ENCODE measurements at regions not wholly inside any gene's neighbourhood (a gene's known extent, or its start where the extent isn't known, plus 50 kb on each side); places are given as distances from the start of the nearest gene placed in this dataset.

DNA sequence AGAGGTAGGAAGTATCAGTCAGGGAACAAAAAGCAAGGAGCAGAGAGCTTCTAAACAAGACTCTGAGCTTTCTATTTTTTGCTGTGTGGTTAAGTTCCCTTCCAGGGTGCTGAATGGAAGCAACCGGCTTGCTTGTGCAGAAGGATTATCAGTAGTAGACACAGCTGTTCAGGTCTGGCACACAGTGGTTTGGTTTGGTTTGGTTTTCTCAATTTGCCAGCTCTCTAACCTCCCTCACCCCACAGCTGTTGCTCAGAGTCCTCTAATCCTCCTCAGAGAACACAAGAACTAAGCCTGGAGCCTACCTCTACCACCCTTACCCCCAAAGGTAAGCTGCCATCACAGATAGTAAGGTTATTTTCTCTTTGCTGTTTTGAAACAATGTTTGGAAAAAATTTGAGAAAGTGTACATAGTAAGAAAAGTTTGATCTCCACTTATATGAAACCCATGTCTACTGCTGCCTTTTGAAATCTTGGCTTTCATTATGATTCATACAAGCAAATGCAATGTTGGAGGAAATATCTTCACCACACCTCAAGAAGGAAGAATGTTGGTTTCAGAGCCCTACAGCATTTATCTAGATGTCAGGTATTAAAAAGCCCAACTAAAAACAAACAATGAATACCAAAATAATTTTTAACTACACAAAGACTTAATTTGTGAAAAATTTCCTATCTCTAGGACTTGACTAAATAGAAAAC is 255.3 kb downstream of the NR4A2 start:
- no peak for FAIRE-seq
- no peak for TF ChIP-seq POU5F1 (IDR thresholded peaks at IDR 0.05; ENCODE audit: low read depth, low read length)
- TF ChIP-seq CREB1 (IDR thresholded peaks at IDR 0.05) = no peak
- no peak for TF ChIP-seq SRF (IDR thresholded peaks at IDR 0.05; ENCODE audit: low read depth, low read length)
- no peak for TF ChIP-seq EP300 (IDR thresholded peaks at IDR 0.05; ENCODE audit: borderline replicate concordance in 1 of 2, low read depth in 2 of 2, low read length in 2 of 2)
- no peak for TF ChIP-seq CTBP2 (IDR thresholded peaks at IDR 0.05; ENCODE audit: borderline replicate concordance, insufficient read depth, insufficient read length, low read length)
- no peak for TF ChIP-seq YY1 (IDR thresholded peaks at IDR 0.05; ENCODE audit: low read depth, low read length)
- no peak for TF ChIP-seq SP4 (IDR thresholded peaks at IDR 0.05; ENCODE audit: low read length)
- TF ChIP-seq, protein P1, sequence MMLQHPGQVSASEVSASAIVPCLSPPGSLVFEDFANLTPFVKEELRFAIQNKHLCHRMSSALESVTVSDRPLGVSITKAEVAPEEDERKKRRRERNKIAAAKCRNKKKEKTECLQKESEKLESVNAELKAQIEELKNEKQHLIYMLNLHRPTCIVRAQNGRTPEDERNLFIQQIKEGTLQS (IDR thresholded peaks at IDR 0.05; ENCODE audit: insufficient read depth, low read depth, low read length) = no peak
- TF ChIP-seq RAD21 (IDR thresholded peaks at IDR 0.05 in 1 of 2, conservative IDR thresholded peaks at IDR 0.05 in 1 of 2; ENCODE audit: low read depth in 2 of 2, low read length in 2 of 2) = no peak
- TF ChIP-seq GABPA (IDR thresholded peaks at IDR 0.05; ENCODE audit: borderline replicate concordance, insufficient read depth, low read length) = no peak
- TF ChIP-seq NANOG (IDR thresholded peaks at IDR 0.05; ENCODE audit: insufficient read depth, low read depth, low read length, poor library complexity, severe bottlenecking) = no peak
- no peak for TF ChIP-seq FOSL1 (IDR thresholded peaks at IDR 0.05; ENCODE audit: insufficient read depth, low read depth, low read length)
- TF ChIP-seq ZNF274 (IDR thresholded peaks at IDR 0.05; ENCODE audit: borderline replicate concordance, extremely low read depth, low read length) = no peak

More for the DNA sequence above, 255.3 kb downstream of the NR4A2 start:
- Histone ChIP-seq H2BK15ac (ENCODE audit: low read length) (no peak overlapping the region), H3K36me3 (ENCODE audit: control insufficient read depth in 2 of 4, insufficient read depth in 4 of 4, low read length in 3 of 4) (no peaks in the 10 kb centered on the region), H4K91ac (replicated peaks; ENCODE audit: insufficient read length, low read length) (no peak overlapping the region), H2BK20ac (ENCODE audit: low read length) (no peak overlapping the region), H3K27ac (ENCODE audit: low read depth, low read length) (no peak overlapping the region), H3K27me3 (replicated peaks in 1 of 4; ENCODE audit: control insufficient read depth in 3 of 4, extremely low read depth in 1 of 4, insufficient read depth in 3 of 4, low read length in 3 of 4) (no peaks in the 10 kb centered on the region), H4K5ac (ENCODE audit: insufficient read length, low read depth, low read length) (no peak overlapping the region), H4K8ac (ENCODE audit: extremely low read depth, insufficient read depth, low read length) (no peak overlapping the region), H3K4me3 (ENCODE audit: extremely low read depth in 1 of 4, insufficient read depth in 2 of 4, low read depth in 3 of 4, low read length in 4 of 4) (no peak overlapping the region), H3K9me3 (ENCODE audit: insufficient read depth in 2 of 2, low read depth in 1 of 2, low read length in 1 of 2) (no peaks in the 10 kb centered on the region), H3K4ac (replicated peaks; ENCODE audit: insufficient read length, low read depth, low read length) (no peak overlapping the region), H3K9ac (replicated peaks in 1 of 4; ENCODE audit: extremely low read depth in 1 of 4, low read depth in 3 of 4, low read length in 3 of 4) (no peak overlapping the region), H3K4me1 (replicated peaks in 1 of 4; ENCODE audit: control insufficient read depth in 3 of 4, insufficient read depth in 4 of 4, low read length in 3 of 4) (no peaks in the 10 kb centered on the region), H2AK5ac (ENCODE audit: low read depth, low read length) (no peak overlapping the region), H3K23ac (ENCODE audit: insufficient read length) (no peak overlapping the region), H2AFZ (ENCODE audit: low read length) (no peak overlapping the region), H3K4me2 (ENCODE audit: insufficient read depth in 1 of 2, low read depth in 2 of 2, low read length in 2 of 2) (no peak overlapping the region), H3K79me1 (ENCODE audit: low read depth, low read length) (no peaks in the 10 kb centered on the region), H3K14ac (ENCODE audit: insufficient read length) (no peak overlapping the region), H4K20me1 (replicated peaks in 1 of 2; ENCODE audit: control insufficient read depth in 1 of 2, insufficient read depth in 2 of 2, low read length in 2 of 2) (peaks cover 0 to 2% of the 10 kb centered on the region in 2 experiments), H2BK12ac (ENCODE audit: low read depth, low read length) (no peak overlapping the region), H2BK120ac (replicated peaks; ENCODE audit: low read depth, low read length) (no peak overlapping the region), H3K18ac (ENCODE audit: extremely low read depth, low read length) (no peak overlapping the region), H3K56ac (replicated peaks; ENCODE audit: insufficient read length, low read depth, low read length) (no peak overlapping the region), H3K23me2 (ENCODE audit: low read depth, low read length) (no peaks in the 10 kb centered on the region), H3K79me2 (ENCODE audit: control insufficient read depth in 1 of 2, insufficient read depth in 2 of 2, low read length in 2 of 2) (no peaks in the 10 kb centered on the region), H2BK5ac (ENCODE audit: low read depth, low read length) (no peak overlapping the region)
- CTCF ChIA-PET (ENCODE audit: partially characterized antibody) = interaction anchor here (0.6 kb wide), 1 partner anchor 34 kb away, joined by 3 read pairs; no protein-coding TSS in a partner anchor
- POLR2A ChIA-PET (ENCODE audit: partially characterized antibody) = no interaction called here
- DNase-seq (ENCODE audit: low read depth in 1 of 2, low spot score in 2 of 2) = no peak
- 90% methylated on average over 1 of the region's 1 CpG; no CpG with 5 or more reads in 1 of the 2 experiments for WGBS, 2 experiments (ENCODE audit: extremely low coverage in 1 of 2, insufficient coverage in 1 of 2, insufficient read length in 1 of 2, insufficient replicate concordance in 2 of 2, low coverage in 1 of 2, low lambda C conversion rate in 2 of 2, missing lambda C conversion rate in 1 of 2)

Data from H1 (cell line).